ENCODE measurements at regions not wholly inside any gene's neighbourhood (a gene's known extent, or its start where the extent isn't known, plus 50 kb on each side); places are given as distances from the start of the nearest gene placed in this dataset.

- Histone ChIP-seq H3K4me1 (ENCODE audit: insufficient read depth, low read length) (no peaks in the 10 kb centered on the region), H3K4me3 (ENCODE audit: low read depth in 1 of 2, low read length in 2 of 2) (no peak overlapping the region), H3K4me2 (ENCODE audit: insufficient read depth, low read length) (no peak overlapping the region), H3K9me3 (ENCODE audit: insufficient read depth, low read length, severe bottlenecking) (no peaks in the 10 kb centered on the region), H3K27me3 (ENCODE audit: insufficient read depth, low read length, poor library complexity) (no peaks in the 10 kb centered on the region), H4K20me1 (ENCODE audit: insufficient read depth, low read length) (no peaks in the 10 kb centered on the region), H3K79me2 (ENCODE audit: insufficient read depth, low read length) (no peaks in the 10 kb centered on the region), H2AFZ (ENCODE audit: low read depth, low read length) (no peak overlapping the region), H3K36me3 (ENCODE audit: insufficient read depth, low read length) (no peaks in the 10 kb centered on the region), H3K27ac (ENCODE audit: low read length) (no peak overlapping the region), H3K9ac (ENCODE audit: low read depth, low read length) (no peak overlapping the region)
- ATAC-seq (ENCODE audit: insufficient read depth, low read depth) (no peak), DNase-seq (no peak)
- TF ChIP-seq, protein P1, sequence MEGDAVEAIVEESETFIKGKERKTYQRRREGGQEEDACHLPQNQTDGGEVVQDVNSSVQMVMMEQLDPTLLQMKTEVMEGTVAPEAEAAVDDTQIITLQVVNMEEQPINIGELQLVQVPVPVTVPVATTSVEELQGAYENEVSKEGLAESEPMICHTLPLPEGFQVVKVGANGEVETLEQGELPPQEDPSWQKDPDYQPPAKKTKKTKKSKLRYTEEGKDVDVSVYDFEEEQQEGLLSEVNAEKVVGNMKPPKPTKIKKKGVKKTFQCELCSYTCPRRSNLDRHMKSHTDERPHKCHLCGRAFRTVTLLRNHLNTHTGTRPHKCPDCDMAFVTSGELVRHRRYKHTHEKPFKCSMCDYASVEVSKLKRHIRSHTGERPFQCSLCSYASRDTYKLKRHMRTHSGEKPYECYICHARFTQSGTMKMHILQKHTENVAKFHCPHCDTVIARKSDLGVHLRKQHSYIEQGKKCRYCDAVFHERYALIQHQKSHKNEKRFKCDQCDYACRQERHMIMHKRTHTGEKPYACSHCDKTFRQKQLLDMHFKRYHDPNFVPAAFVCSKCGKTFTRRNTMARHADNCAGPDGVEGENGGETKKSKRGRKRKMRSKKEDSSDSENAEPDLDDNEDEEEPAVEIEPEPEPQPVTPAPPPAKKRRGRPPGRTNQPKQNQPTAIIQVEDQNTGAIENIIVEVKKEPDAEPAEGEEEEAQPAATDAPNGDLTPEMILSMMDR (IDR thresholded peaks at IDR 0.05; ENCODE audit: borderline replicate concordance, extremely low read depth, low read length, poor library complexity, severe bottlenecking) = no peak
- no peak for TF ChIP-seq EZH2 (IDR thresholded peaks at IDR 0.05; ENCODE audit: borderline replicate concordance, low read depth, low read length, severe bottlenecking)
Observed at GRCh38 chrX:2589186-2590020, 88.6 kb upstream of the DHRSX start.

DNA sequence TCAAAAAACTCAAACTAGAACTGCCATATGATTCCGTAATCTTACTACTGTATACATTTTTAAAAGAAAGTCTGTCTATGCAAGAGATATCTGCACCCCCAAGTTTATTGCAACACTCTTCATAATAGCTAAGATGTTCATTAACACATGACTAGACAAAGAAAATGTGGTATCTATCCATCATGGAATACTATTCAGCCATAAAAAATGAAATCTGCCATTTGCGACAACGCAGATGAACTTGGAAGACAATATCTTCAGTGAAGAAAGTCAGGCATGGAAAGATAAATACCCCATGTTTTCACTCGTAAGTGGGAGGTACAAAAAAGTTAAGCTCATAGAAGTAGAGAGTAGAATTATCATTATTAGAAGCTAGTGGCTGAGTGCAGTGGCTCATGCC lies 87.3 kb upstream of the DHRSX start:
- no peaks in the 10 kb centered on the region for H3K79me2 ChIP-seq (ENCODE audit: insufficient read depth, low read length)
- no peak overlapping the region for H2AFZ ChIP-seq (ENCODE audit: low read depth, low read length)
- H3K4me2 ChIP-seq (ENCODE audit: insufficient read depth, low read length) = no peak overlapping the region
- no peak overlapping the region for H3K27ac ChIP-seq (ENCODE audit: low read length)
- H3K4me3 ChIP-seq (ENCODE audit: low read depth in 1 of 2, low read length in 2 of 2) = no peak overlapping the region
- H3K9ac ChIP-seq (ENCODE audit: low read depth, low read length) = no peak overlapping the region
- DNase-seq = no peak
- H3K4me1 ChIP-seq (ENCODE audit: insufficient read depth, low read length) = no peaks in the 10 kb centered on the region
- H3K27me3 ChIP-seq (ENCODE audit: insufficient read depth, low read length, poor library complexity) = no peaks in the 10 kb centered on the region
- TF ChIP-seq EZH2 (IDR thresholded peaks at IDR 0.05; ENCODE audit: borderline replicate concordance, low read depth, low read length, severe bottlenecking) = no peak
- TF ChIP-seq, protein P1 (IDR thresholded peaks at IDR 0.05; ENCODE audit: borderline replicate concordance, extremely low read depth, low read length, poor library complexity, severe bottlenecking) = no peak
- no peaks in the 10 kb centered on the region for H3K9me3 ChIP-seq (ENCODE audit: insufficient read depth, low read length, severe bottlenecking)
- H4K20me1 ChIP-seq (ENCODE audit: insufficient read depth, low read length) = no peaks in the 10 kb centered on the region
- ATAC-seq (ENCODE audit: insufficient read depth, low read depth) = no peak
- no peaks in the 10 kb centered on the region for H3K36me3 ChIP-seq (ENCODE audit: insufficient read depth, low read length)

DNA sequence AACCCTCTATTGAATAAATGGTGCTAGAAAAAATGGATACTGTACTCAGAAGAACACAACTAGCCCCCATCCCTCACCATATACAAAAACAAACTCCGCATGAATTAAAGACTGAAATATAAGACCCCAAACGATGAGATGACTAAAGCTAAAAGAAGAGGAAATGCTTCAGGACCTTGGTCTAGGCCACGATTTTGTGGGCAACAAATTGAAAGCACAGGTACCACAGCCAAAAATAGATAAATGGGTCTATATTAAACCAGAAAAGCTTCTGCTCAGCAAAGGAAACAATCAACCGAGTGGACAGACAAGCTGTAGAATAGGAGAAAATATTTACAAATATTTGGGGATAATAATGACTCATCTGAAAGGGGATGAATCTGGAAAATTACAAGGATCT lies 86.4 kb upstream of the DHRSX start:
- Histone ChIP-seq H3K4me3 (ENCODE audit: low read depth in 1 of 2, low read length in 2 of 2) (no peak overlapping the region), H3K27ac (ENCODE audit: low read length) (no peak overlapping the region), H3K4me1 (ENCODE audit: insufficient read depth, low read length) (no peaks in the 10 kb centered on the region), H2AFZ (ENCODE audit: low read depth, low read length) (no peak overlapping the region), H3K9me3 (ENCODE audit: insufficient read depth, low read length, severe bottlenecking) (no peaks in the 10 kb centered on the region), H3K9ac (ENCODE audit: low read depth, low read length) (no peak overlapping the region), H3K79me2 (ENCODE audit: insufficient read depth, low read length) (no peaks in the 10 kb centered on the region), H4K20me1 (ENCODE audit: insufficient read depth, low read length) (no peaks in the 10 kb centered on the region), H3K27me3 (ENCODE audit: insufficient read depth, low read length, poor library complexity) (no peaks in the 10 kb centered on the region), H3K4me2 (ENCODE audit: insufficient read depth, low read length) (no peak overlapping the region), H3K36me3 (ENCODE audit: insufficient read depth, low read length) (no peaks in the 10 kb centered on the region)
- DNase-seq = no peak
- ATAC-seq (ENCODE audit: insufficient read depth, low read depth) = no peak
- TF ChIP-seq, protein P1 (IDR thresholded peaks at IDR 0.05; ENCODE audit: borderline replicate concordance, extremely low read depth, low read length, poor library complexity, severe bottlenecking) = no peak
